DMS114 treated with DMSO at 0.1 percent for 48 hours (cell line): ENCODE measurements at regions not wholly inside any gene's neighbourhood (a gene's known extent, or its start where the extent isn't known, plus 50 kb on each side); places are given as distances from the start of the nearest gene placed in this dataset.
A peak's percentile ranks its signal among the peaks of the same experiment; 100 is the strongest.

Source experiments
- DNase-seq: peaks from one replicate; lab custom pipeline; 2025; ENCODE audit not compliant: unreplicated experiment; lab: John Stamatoyannopoulos, UW

DNA sequence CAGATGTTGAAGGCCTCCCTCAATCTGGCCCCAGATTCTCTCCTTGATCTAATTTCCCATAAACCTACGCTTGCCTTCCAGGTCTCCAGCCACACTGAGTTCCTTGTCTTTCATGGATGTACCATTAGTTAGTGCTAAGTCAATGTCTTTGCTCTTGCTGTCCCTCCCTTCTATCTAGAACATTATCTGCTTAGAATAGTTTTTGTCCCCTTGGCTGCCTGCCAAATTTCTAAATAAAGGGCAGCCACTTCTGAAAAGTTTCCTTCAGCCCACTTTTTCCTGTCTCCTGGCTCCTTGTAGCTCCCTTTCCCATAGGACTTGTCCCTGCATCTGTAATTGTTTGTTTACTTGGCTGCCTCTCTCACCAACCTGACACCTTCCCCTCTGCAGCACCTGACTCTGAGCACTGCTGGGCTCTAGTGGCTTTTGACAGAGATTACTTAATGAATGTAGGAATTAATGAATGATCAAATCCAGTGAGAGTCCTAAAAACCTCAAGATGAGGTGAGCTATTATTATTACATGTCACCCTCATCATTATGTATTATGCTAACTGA lies 58.3 kb downstream of the CXCL12 start:
- DNase-seq, result no peak

DNA sequence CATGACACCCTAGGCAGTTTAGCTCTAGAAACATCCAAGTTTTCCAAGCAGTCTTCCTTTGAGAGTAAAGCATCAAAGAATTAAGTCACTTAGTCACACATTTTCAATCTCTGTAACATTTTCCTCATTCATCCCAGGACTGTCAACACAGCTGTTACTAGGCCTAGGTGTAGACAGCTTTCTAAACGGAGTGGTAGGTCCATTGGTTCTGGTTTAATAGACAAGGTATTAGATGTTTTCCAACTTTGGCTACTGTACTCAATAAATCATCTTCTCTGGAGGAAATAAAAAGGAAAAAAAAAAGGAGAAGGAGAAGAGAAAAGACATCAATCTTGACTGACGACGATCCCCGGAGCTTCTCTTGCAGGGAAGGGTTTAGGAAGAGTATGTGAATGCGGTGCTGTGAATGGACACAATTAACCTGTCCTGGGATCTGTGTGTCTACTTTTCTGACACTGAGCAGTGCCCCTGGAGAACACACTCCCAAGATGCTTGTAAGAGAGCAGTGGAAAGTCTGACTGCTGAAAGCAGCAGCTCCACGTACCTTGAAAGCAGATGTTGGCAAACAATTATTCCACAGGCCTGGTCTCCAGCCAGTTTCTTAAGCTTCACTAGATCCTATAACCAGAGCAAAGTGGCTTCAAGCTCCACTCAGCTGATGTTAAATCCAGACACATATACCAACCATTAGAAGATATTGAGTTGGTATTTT lies 59.1 kb downstream of the CXCL12 start:
- no peak for DNase-seq

DNA sequence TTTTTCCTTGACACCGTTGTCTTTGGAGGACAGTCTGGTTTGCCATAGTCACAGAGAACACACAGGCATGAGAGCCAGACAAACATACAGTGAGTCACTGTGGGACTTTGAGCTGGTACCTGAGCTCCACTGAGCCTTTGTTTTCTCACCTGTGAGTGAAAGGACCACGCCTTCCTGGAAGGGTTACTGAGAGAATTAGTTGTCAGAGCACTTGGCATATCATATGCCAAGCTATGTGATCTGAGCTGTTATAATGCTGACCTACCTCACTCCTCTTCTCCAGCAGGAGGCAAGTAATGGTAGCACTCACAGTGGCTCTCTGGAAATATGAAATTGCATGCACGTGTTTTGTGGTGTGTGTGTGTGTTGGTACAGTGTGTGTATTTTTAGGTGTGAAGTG lies 59.7 kb downstream of the CXCL12 start:
- no peak for DNase-seq

DNA sequence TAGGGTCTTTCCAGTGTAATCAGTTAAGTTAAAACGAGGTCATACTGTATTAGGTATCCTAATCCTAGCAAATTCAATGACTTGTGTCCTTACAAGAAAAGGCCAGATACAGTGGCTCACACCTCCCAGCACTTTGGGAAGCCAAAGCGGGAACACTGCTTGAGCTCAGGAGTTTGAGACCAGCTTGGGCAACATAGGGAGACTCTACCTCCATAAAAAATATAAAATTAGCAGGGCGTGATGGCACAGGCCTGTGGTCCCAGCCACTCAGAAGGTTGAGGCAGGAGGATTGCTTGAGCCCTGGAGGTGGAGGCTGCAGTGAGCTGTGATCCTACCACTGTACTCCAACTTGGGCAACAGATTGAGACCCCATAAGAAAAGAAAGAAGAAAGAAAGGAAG lies 61.1 kb downstream of the CXCL12 start:
- no peak for DNase-seq

DNA sequence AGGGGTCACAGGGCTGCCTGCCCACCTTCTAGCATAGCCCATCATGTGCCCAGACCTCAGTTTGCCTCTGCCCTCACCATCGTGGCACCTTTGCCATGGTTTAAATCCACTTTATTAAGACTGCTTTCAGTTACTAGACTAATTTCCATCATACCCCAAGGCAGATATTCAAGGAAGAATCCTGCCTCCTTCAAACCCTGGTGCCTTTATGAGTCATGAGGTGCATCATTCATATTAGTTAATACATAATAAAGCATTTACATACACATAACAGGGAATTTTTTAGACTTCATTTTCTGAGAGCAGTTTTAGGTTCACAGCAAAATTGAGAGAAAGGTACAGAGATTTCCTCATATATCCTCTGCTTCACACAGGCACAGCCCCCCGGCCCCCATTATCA lies 62.8 kb downstream of the CXCL12 start:
- DNase-seq, result no peak

DNA sequence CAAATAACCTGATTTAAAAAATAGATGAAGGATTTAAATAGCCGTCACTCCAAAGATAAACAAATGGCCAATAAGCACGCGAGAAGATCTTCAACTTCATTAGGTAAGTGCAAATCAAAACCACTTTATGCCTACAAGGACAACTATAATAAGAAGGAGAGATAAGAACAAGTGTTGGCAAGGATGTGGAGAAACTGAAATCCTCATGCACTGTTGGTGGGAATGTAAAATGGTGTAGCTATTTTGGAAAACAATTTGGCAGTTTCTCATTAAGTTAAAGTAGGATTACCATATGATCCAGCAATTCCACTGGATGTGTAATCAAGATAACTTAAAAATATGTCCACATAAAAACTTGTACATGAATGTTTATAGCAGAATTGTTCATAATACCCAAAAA lies 64.1 kb downstream of the CXCL12 start:
- DNase-seq, result no peak

DNA sequence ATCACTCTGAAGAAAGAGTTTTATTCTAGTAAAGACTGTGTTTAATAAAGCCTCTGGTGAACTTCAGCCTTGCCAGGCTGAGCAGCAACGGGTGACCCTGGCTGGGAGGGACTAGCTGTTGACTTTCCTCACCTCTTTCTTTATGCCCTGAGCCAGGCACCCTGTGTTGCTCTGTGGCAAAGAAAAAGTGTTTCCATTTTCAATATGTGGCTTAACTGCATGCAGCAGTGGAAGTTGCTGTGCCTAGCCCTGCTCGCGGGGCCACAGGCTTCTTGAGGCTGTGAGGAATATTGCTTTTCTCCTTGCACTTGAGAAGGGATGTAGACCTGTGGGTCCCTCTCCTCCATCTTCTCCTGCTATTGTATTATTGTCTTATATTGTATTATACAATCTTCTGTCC lies 67.0 kb downstream of the CXCL12 start:
- no peak for DNase-seq

DNA sequence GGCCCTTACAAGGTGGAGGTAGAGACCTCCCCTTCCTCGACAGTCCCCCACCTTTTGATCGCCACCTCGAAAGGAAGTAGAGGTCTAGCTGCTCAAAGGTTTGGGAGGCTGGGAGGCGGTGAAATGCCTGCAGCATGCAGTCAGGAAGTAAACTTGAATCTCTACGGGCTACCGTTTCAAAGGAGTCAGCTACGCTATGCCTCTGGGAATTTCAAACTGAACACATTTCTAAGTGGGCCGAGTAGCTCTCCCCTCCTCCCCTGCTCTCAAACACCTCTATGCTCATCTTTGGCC lies 68.0 kb downstream of the CXCL12 start:
- DNase-seq, result no peak

DNA sequence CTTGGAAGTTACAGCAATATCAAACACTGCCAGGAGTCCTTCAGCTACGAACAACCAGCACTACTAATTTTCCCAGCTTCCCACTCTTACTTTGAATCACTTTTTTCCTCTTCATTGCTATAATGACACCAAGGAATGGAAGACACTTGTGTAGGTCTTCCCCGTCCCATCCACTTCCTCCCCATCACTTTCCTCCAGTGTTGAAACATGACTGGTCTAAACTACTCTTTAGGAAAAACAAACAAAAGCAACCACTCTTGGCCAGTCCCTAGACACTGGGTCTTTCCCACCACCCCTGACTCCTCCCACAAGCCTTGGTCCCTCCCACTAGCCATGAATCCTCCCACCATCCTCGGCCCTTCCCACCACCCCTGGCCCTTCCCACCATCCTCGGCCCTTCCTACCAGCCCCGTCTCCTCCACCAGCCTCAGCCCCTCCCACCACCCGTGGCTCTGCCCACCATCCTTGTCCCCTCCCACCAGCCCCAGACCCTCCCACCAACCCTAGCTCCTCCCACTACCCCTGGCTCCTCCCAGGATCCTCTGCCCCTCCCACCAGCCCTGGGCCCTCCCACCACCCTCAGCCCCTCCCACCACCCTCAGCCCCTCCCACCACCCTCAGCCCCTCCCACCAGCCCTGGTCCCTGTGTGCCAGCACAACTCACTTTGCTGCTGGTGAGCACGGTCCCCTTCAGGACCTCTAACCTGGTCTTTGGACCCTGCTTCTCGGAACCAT lies 68.5 kb downstream of the CXCL12 start:
- DNase-seq, result no peak

DNA sequence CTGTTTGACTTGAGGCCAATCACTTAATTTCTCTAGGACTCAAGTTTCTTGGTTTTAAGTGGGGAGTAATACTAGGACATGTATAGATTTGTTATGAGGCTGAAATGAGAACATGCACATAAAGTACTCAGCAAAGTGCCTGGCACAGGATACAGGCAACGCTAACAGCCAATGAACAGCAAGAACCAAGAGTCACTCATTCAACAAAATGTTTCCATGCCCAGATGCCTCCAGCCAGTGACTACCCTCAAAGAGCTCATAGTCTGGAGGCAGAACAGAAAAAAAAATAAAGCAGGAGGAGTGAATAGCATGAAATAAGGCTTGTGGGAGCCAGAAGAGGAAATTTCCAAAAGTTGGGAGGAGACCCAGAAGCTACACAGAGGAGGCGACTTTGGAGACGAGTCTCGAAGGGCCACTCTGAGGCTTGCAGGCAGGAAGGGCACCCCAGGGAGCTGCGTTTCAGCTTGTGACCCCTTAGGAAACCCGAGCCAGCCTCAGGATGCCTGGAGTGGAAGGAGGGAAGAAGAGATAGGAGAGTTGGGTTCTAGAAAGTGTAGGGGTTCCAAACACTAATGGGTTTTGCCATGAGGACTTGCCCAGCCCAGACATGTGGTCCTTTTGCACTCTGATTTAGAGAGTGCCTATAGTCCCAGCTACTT lies 70.0 kb downstream of the CXCL12 start:
- DNase-seq, result no peak

DNA sequence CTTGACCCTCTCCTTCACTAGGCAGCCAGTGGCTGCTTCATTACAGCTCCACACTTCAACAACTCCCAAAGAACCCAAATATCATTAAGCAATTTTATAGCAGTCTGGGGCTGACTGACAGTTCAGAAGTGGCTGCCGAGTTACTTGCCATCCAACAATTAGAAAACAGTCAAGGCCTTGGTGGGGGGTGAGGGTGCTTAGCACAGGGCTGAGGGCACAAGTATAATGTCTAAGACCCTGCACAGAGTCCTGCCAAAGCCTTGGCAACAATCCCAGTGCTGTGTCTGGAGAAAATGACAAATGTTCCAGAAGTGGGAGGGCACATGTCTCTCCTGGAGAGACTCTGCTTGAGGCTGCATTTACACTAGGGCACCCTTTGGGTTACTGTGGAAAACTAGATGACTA lies 71.1 kb downstream of the CXCL12 start:
- DNase-seq, result no peak

DNA sequence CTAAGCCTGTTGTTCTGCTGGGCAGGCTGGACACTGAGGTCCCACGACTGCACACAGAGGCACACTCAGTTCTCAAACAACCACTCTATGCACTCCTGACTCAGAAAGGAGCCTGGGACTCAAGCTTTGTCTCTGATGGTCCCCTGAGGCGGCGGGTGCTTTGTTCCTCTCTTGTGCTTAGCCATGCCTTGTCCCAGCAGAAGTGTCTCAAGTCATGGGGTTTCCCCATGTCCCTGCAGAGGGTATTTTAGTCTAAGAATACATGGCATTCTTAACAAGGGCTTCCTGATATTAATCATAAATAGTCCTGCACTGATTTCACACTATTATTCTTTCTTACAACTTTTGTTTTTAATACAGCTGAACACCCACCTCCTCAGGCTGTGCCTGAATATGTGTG lies 72.5 kb downstream of the CXCL12 start:
- no peak for DNase-seq

DNA sequence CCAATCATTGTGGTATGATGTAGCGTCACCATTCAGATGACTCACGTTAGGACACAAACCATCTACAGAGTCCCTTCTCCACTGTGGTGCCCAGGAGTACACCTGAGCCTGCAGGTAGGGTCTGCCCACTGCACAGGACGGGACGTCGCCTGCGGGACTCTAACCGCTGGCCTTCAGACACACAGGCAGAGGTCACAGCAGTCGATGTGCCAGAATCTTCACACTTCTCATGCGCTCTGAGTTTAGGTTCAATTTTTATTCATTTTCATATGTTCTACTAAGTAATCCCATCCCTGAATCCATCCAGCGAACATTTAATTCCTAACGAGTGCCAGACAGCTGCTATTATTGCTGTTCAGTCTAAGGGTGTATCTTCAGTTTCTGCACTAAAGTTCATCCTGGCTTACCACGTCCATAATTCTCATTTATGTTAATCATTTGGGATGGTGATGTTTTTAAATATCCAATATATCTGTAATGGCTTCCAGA lies 73.3 kb downstream of the CXCL12 start:
- no peak for DNase-seq

DNA sequence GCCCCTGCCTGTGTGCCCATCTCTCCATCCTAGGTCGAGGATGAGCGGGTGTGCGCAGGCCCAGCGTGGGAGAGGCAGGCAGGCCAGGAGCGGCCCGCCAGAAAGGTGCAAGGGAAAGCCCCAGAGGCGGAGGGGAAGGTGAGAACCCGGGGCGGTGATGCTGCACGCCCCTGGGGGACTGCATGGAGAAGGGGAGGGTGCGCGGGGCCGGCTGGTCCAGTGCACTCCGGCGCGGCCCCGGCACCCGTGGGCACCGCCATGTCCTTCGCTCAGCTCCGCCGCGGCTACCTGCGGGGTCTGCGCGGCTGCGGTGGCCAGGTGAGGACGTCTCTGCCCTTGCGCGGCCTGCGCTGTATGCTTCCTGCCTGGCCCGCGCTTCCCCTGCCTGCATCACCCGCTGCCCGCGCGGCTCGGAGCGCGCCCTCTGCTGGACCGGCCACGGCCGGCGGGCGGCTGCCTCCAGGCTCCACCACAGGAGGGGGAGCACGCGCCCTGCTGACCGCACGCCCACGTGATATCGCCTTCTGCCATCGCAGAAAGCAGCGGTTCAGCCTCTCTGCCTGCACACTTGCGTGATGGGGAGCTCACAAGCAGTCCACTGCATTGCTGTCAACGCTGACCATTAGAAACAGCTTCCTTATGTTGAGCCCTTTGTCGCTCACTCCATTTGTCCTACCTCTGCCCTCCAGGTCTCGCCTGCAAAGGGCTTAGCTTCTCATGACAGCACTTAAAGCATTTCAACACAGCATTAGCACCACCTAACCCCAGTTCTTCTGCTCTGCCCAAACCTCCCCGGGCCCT lies 73.9 kb downstream of the CXCL12 start:
- DNase-seq, result peak; percentile 9

DNA sequence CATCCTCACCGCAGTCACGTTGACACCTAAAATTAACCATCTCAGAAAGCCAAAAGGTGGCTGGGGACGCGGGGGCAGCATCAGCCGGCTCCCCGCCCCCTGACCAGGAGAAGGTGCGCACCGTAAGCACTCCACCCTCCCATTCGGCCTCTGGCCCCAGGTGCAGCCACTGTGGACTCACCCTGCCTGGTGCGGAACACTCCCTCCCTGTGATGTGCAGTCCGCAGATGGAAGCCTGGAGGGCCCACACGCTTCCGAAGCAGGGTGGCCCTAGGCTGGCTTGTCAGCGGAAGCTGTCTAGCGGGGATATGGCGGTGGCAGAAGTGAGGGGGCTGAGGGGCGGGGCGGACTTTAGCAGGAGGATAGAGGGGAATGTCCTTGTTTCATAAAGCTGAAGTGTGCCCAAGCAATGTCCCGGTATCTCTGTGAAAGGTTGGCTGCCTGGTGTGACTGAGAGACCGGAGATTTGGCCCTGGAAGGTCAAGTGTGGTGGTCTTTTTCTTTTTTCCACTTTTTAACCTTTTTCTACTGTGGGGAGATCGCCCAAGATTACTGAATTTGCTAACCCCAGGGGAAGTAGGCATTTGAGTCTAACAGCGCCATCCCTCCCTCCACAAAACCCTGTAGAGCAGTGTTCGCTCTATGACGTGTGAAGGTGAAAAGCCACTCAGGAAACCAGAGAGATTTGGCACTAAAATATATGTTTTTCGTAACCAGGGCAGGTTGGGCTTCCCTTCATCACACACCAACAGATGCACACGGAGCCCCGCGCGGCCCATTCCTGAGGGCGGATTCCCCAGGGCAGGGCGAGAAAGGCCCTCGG lies 74.7 kb downstream of the CXCL12 start:
- DNase-seq, result no peak

DNA sequence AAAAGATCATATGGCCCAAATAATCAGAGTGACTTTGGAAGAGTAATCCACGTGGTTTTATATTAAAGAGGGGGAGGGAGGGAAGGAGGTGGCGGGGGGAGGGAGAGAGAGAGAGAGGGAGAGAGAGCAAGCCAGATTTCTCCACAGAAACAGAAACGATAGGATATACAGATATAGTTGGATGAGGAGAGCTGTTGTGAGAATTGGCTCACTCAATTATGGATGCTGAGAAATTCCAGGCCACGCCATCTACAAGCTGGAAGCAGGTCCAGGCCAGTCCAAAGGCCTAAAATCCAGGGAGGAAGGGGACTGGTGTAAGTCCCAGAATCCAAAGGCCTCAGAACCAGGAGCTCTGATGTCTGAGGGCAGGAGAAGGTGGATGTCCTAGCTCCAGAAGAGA lies 75.5 kb downstream of the CXCL12 start:
- DNase-seq, result no peak

DNA sequence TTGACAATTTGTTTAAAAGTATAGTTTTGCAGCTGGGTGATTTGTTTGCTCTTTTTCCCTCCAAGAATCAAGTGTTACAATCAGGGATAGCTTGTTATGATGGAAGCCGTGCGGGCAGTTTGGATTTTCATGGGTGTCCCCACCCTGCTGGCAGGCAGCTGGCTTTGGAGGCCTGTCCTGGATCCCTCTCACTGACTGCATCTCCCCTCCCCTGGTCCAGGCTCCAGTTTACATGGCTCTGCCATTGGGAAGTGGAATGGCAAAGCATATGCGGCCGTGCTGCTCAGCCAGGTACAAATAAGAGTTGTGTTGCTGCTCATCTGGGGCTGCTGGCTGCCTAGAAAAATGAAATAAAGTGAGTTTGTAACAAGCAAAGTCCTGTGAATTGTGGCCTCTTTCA lies 76.0 kb downstream of the CXCL12 start:
- no peak for DNase-seq

DNA sequence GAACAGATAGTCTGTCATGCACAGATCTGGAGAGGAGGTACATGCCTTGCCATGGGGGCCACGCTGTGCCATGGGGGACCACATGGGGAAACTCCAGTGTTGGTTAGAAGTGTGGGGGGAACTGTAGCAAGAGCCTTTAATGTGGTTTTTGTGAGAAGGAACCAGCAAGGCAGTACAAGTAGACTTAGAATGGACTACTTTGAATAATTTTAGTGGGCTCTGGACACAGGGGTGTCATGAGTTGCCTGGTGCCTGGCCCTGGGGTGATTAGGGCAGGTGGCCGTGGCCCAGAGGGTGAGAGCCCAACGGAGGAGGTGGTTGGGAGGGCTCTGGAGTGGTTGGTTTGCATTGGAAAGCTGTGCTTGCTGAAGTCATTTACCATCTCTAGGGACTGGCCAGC lies 77.2 kb downstream of the CXCL12 start:
- DNase-seq, result no peak

DNA sequence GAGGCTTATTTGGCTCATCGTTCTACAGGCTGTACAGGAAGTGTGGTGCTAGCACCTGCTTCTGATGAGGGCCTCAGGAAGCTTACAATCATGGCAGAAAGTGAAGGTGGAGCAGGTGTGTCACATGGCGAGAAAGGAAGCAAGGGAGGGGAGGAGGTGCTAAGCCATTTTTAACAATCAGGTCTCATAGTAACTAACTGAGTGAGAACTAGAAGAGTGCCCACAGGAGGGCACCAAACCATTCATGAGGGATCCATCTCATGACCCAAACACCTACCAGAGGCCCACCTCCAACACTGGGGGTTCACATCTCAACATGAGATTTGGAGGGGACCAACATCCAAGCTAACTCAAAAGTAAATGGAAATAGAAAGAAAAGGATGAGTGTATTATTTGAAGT lies 78.1 kb downstream of the CXCL12 start:
- no peak for DNase-seq

DNA sequence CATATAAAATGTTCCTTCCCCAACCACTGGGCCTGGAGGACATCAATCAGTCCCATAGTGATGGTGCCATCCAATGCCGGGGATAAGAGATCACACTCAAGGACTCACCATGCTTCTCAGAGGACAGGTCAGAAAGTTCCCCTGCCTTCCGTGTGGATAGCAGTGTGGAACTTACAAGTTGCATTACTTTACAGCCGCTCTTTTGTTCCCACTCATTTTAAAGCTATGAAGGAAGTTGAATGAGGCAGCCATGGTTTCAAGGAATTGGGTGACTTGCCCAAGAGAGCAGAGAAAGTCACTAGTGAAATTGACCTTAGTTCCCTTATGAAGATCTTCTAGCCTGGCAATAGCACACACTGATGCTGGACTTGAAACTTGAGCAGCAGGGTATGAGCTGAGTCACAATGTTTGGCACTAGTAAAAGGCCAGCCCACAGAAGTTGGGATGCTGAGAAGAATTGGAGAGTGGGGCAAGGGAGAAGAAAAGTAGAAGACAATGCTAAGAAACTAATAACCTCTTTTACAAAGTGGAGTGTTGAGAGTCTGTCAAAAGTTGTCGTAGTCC lies 78.7 kb downstream of the CXCL12 start:
- no peak for DNase-seq
